Ammon's horn (tissue), 1 donor: ENCODE measurements at regions not wholly inside any gene's neighbourhood (a gene's known extent, or its start where the extent isn't known, plus 50 kb on each side); places are given as distances from the start of the nearest gene placed in this dataset.
"Not testable (repeated sequence)": the region's sequence is repeated elsewhere in the genome, so short reads cannot be mapped to it uniquely, and the experiment has no call there.

ENCODE experiments used
- DNase-seq: peaks from one replicate; pipeline ENCODE4 v3.0.0-alpha.2; 2016; ENCODE audit warnings: low spot score

- DNase-seq, result peak; percentile 3
Observed at GRCh38 chrX:83077606-83078005, 430.5 kb upstream of the POU3F4 start.

GRCh38 chrX:83101961-83102360, 406.1 kb upstream of the POU3F4 start:
- no peak for DNase-seq

GRCh38 chrX:83108278-83108677, 399.8 kb upstream of the POU3F4 start:
- no peak for DNase-seq

GRCh38 chrX:83145876-83146275, 362.2 kb upstream of the POU3F4 start:
- DNase-seq, result no peak

- DNase-seq, result no peak
Observed at GRCh38 chrX:83160096-83160495, 348.0 kb upstream of the POU3F4 start.

GRCh38 chrX:83164063-83164462, 344.0 kb upstream of the POU3F4 start:
- not testable (repeated sequence) for DNase-seq

- no peak for DNase-seq
Observed at GRCh38 chrX:83169683-83170082, 338.4 kb upstream of the POU3F4 start.

- DNase-seq, result no peak
Observed at GRCh38 chrX:83185010-83185409, 323.1 kb upstream of the POU3F4 start.

- no peak for DNase-seq
Observed at GRCh38 chrX:83185887-83186286, 322.2 kb upstream of the POU3F4 start.

GRCh38 chrX:83186632-83187031, 321.5 kb upstream of the POU3F4 start:
- DNase-seq, result no peak
